ENCODE measurements at regions not wholly inside any gene's neighbourhood (a gene's known extent, or its start where the extent isn't known, plus 50 kb on each side); places are given as distances from the start of the nearest gene placed in this dataset.

DNA sequence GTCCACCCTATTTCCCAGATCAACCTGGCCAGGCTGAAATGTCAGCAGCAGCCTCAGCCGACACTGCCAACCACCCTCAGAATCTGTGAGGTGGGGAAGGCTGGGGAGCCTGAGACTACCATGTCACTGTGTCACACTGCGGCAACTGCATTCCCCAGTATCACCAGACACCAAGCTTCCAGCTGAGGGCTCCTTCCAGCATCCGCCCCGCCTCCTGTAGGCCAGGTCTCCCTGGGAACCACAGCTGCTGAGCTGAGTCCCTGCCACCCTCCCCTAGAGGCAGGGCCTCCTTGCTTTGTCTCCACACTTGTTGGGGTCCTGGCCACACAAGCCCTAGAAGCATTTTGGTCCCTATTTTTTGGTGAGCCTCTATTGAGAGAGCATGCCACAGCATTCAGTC is 115.7 kb downstream of the UNC5CL start:
- TF ChIP-seq POLR2A (IDR thresholded peaks at IDR 0.05; ENCODE audit: low read depth, low read length) (no peak), FOS (IDR thresholded peaks at IDR 0.05; ENCODE audit: borderline replicate concordance, insufficient read depth, low read length) (no peak), MYC (IDR thresholded peaks at IDR 0.05; ENCODE audit: low read depth, low read length) (no peak), POLR2AphosphoS5 (IDR thresholded peaks at IDR 0.05; ENCODE audit: insufficient read depth, low read depth, low read length) (no peak), EZH2 (IDR thresholded peaks at IDR 0.05; ENCODE audit: borderline replicate concordance, low read depth, low read length, severe bottlenecking) (no peak), JUN (IDR thresholded peaks at IDR 0.05; ENCODE audit: borderline replicate concordance, insufficient read depth, insufficient read length, low read depth) (no peak)
- TF ChIP-seq, protein P1, sequence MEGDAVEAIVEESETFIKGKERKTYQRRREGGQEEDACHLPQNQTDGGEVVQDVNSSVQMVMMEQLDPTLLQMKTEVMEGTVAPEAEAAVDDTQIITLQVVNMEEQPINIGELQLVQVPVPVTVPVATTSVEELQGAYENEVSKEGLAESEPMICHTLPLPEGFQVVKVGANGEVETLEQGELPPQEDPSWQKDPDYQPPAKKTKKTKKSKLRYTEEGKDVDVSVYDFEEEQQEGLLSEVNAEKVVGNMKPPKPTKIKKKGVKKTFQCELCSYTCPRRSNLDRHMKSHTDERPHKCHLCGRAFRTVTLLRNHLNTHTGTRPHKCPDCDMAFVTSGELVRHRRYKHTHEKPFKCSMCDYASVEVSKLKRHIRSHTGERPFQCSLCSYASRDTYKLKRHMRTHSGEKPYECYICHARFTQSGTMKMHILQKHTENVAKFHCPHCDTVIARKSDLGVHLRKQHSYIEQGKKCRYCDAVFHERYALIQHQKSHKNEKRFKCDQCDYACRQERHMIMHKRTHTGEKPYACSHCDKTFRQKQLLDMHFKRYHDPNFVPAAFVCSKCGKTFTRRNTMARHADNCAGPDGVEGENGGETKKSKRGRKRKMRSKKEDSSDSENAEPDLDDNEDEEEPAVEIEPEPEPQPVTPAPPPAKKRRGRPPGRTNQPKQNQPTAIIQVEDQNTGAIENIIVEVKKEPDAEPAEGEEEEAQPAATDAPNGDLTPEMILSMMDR (IDR thresholded peaks at IDR 0.05; ENCODE audit: extremely low read depth in 1 of 2, insufficient read depth in 1 of 2, low read depth in 1 of 2, low read length in 2 of 2): no peak
- TF ChIP-seq, protein P2, sequence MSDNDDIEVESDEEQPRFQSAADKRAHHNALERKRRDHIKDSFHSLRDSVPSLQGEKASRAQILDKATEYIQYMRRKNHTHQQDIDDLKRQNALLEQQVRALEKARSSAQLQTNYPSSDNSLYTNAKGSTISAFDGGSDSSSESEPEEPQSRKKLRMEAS (IDR thresholded peaks at IDR 0.05; ENCODE audit: insufficient read depth, insufficient read length): no peak
